ENCODE measurements at regions not wholly inside any gene's neighbourhood (a gene's known extent, or its start where the extent isn't known, plus 50 kb on each side); places are given as distances from the start of the nearest gene placed in this dataset.

GRCh38 chr19:16022681-16023080, 53.6 kb upstream of the TPM4 start:
- no peak for DNase-seq

DNA sequence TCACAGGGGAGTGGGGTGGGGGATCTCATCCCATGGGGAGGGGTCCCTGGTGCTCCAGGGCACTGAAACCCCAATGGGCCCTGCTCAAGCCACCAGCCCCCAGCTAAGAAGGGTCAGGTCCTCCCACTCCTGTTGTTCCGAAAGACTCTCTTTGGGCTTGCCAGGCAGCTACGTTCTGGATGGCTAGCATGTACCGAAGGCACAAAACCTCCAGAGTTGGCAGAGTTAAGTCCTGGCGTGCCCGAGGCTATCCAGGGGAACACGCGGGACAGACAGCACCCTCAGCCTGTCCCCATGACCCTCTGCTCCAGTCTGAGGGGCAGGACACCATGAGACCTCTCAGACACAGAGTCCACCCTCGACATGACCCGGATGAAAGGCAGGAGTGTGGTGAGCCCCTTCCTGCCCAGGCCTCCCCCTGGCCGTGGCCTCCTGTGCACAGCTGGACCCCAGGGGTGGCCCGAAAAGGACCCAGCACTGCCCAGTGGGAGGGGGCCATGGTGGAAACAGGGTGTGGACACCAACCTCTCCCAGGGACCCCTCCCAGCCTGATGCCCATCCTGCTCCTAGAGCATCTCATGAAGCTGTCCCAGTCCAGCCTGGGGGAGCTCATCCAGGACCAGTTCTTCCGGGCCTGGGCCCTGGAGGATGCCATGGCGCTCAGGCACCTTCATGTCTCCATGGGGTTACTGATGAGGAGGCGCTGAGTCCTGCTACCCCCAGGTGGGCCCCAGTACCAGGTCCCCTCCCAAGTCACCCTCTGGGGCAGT, 53.0 kb upstream of the TPM4 start:
- DNase-seq: no peak

- DNase-seq: no peak
Measured at GRCh38 chr19:16024266-16025107, 51.8 kb upstream of the TPM4 start.

DNA sequence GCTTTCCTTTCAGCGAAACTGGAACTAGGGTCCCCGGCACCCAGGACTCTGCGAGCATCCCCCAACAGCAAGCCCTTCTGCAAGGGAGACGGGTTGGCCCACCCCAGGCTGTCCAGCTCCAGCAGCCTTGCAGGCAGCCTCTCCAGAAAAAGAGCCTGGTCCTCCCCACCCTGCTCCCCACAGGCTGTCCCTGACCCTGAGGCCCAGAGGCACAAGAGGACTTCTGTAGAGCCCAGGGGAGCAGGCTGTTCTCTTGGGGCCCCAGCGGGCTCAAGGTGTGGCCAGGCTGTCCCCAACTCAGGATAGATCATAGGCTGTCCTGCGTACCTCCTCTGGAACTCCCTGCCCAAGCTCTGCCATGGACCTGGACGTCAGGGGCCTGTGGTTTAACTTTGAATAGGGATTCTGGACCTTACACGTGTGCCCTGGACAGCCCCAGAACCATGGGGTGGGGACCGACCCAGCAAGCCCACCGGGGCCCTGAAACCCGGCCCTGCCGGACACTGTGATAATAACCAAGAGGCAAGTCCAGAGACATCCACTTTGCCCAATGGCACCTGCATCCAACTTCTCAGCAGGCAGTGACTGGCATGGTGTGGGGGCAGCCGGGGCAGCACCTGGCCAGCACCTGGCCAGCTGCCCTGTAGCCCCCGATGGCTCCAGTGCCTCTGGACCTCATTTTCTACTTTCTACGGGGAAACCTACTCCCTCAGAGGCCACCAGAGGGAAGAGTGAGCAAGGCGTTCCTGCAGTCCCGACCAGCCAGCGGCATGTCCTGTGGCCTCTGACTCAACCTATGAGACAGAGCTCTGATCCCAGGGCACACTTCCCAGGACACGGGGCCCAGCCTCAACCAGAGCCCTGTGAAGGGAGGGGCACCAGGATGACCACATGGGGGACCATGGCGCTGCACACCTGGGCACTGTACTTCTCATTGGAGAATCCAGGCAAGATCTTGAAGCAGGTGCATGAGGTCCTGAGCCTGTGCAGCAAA, 50.9 kb upstream of the TPM4 start:
- no peak for DNase-seq

DNA sequence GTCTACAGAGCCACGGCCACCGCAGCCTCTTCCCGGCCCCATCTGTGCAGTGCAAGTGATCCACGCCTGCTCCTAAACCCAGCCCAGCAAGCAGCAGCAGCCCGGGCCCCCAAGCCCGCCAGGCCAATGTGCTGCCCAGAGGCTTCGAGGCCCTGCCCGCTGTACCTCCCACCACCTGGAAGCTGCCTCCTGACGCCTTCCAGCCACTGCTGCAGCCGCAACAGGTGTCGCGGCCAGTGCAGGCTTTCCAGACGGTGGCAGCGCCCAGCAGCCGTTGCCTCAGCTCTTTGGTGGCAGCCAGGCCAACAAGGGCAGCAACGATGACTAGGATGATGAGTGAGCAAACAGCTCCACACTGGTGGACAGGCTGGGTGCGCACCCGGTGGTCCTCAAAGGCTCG, 50.2 kb upstream of the TPM4 start:
- DNase-seq: no peak

Measured in T-helper 2 cell (primary cell).